Gastrocnemius medialis (tissue), 4 donors: ENCODE measurements at regions not wholly inside any gene's neighbourhood (a gene's known extent, or its start where the extent isn't known, plus 50 kb on each side); places are given as distances from the start of the nearest gene placed in this dataset.
A peak's percentile ranks its signal among the peaks of the same experiment; 100 is the strongest.

Source experiments
- ATAC-seq, 2 donors: fragments of 150-250 bp; one replicate each; pipeline ENCODE4 v1.9.1; 2016
- DNase-seq, 2 donors: peaks; one replicate each; pipeline ENCODE4 v3.0.0-alpha.2; 2019
- H3K27ac ChIP-seq, 4 donors: fragments of 200-600 bp; sonication (generic); 1 replicate in 1 of 4; 2 replicates in 3 of 4; pipeline ENCODE4 v1.5.1; 2016 to 2018; ENCODE audit warnings: mild to moderate bottlenecking in 2 of 4, moderate library complexity in 1 of 4
- H3K27me3 ChIP-seq, 3 donors: fragments of 200-600 bp; sonication (generic) in 2 of 3; 1 replicate in 1 of 3; 2 replicates in 2 of 3; pipeline versions ENCODE4 v1.5.1 to v1.6.0; 2016 to 2019; ENCODE audit warnings: mild to moderate bottlenecking in 1 of 3, moderate library complexity in 1 of 3
- H3K36me3 ChIP-seq, 2 donors: fragments of 200-600 bp; sonication (generic) in 1 of 2; one replicate each; pipeline ENCODE4 v1.5.1; 2017 to 2018
- H3K4me1 ChIP-seq, 2 donors: fragments of 200-600 bp; sonication (generic) in 1 of 2; one replicate each; pipeline ENCODE4 v1.5.1; 2016 to 2017; ENCODE audit warnings: mild to moderate bottlenecking in 2 of 2
- H3K4me3 ChIP-seq, 4 donors: fragments of 200-600 bp; sonication (generic) in 3 of 4; 1 replicate in 1 of 4; 2 replicates in 3 of 4; pipeline ENCODE4 v1.5.1; 2016 to 2019; ENCODE audit warnings: mild to moderate bottlenecking in 2 of 4
- H3K9me3 ChIP-seq, 3 donors: fragments of 200-600 bp; sonication (generic) in 2 of 3; 1 replicate in 1 of 3; 2 replicates in 2 of 3; pipeline ENCODE4 v1.5.1; 2016 to 2019
- POLR2A ChIP-seq, 2 donors: fragments of 450-650 bp; IDR thresholded peaks; one replicate each; pipeline ENCODE4 v1.6.1; 2017; ENCODE audit warnings: antibody characterized with exemption in 2 of 2, mild to moderate bottlenecking in 2 of 2, moderate library complexity in 2 of 2
- in situ Hi-C, 4 donors: fragments of 200-750 bp; cut with MboI; loops; one replicate each; pipeline versions ENCODE4 v1.15.0 to v1.8.0; 2017; ENCODE audit warnings: low sequenced_read_pairs in 4 of 4
- intact Hi-C: fragments of 100-400 bp; cut with DNase I; formaldehyde crosslinking; loops from one replicate; pipeline ENCODE4 v1.15.1; 2023; ENCODE audit warnings: low total_unique reads
- TF ChIP-seq, protein P1 (sequence below), 5 experiments: fragments of 450-650 bp in 3 of 5; fragments of 200-600 bp in 2 of 5; sonication (generic) in 2 of 5; IDR thresholded peaks in 4 of 5; conservative IDR thresholded peaks in 1 of 5; 1 replicate in 4 of 5; 2 replicates in 1 of 5; pipeline ENCODE4 v1.5.1; 2016 to 2019; ENCODE audit warnings: antibody characterized with exemption in 5 of 5, mild to moderate bottlenecking in 3 of 5, moderate library complexity in 3 of 5

DNA sequence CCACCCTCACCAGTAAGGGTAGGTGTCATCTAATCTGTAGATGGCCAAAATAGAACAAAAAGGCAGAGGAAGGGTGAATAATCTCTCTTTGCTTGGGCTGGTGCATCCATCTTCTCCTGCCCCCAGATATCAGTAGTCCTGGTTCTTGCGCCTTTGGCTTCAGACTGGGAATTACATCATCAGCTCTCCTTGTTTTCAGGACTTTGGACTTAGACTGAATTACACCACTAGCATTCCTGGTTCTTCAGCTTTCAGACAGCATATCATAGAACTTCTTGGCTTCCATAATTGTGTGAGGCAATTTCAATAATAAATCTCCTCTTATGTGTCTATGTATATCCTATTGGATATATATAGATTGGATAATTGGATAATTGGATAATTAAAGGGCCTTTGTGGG lies 403.0 kb upstream of the USP24 start:
- no peak overlapping the region for H3K27ac ChIP-seq
- H3K9me3 ChIP-seq: no peaks in the 10 kb centered on the region
- in situ Hi-C loops (no loop called here), intact Hi-C loops (no loop called here)
- H3K36me3 ChIP-seq: no peaks in the 10 kb centered on the region
- no peak for ATAC-seq
- H3K4me3 ChIP-seq: no peak overlapping the region
- DNase-seq: no peak
- H3K27me3 ChIP-seq: no peaks in the 10 kb centered on the region
- TF ChIP-seq POLR2A (IDR thresholded peaks at IDR 0.05): no peak
- TF ChIP-seq, protein P1, sequence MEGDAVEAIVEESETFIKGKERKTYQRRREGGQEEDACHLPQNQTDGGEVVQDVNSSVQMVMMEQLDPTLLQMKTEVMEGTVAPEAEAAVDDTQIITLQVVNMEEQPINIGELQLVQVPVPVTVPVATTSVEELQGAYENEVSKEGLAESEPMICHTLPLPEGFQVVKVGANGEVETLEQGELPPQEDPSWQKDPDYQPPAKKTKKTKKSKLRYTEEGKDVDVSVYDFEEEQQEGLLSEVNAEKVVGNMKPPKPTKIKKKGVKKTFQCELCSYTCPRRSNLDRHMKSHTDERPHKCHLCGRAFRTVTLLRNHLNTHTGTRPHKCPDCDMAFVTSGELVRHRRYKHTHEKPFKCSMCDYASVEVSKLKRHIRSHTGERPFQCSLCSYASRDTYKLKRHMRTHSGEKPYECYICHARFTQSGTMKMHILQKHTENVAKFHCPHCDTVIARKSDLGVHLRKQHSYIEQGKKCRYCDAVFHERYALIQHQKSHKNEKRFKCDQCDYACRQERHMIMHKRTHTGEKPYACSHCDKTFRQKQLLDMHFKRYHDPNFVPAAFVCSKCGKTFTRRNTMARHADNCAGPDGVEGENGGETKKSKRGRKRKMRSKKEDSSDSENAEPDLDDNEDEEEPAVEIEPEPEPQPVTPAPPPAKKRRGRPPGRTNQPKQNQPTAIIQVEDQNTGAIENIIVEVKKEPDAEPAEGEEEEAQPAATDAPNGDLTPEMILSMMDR (IDR thresholded peaks at IDR 0.05 in 4 of 5, conservative IDR thresholded peaks at IDR 0.05 in 1 of 5): no peak
- H3K4me1 ChIP-seq: no peaks in the 10 kb centered on the region

DNA sequence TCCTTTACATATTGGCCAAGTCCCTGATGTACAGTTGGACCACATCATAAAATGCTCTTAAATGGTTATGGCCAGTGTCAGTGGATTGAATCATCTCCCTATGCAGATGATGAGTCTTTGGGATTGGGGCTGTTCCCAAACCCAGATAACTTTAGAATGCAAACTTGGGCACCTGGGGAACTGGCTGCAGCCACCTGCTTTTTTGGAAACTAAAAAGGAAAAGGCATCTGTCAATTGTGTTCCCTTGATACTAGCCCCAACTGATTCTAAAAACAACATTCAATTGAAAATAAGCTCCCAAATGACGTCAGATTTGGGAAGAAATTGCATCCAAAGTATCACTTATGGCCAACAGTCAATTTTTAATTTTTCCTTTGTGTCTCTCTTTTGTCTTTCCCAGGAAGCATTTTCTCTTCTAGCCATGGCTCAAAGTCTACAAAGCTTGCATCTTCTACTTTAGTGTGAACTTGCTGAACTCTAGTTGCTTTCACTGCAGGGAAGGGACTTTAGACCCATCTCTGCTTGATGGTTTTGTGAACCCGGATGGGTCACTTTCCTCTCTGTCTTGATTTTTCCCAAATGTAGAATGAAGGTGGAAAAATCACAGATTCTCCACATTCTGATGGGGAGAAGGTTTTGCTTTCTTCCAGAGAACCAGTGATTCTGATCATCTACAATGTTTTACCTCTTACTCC lies 402.3 kb upstream of the USP24 start:
- Histone ChIP-seq H3K4me3 (no peak overlapping the region), H3K9me3 (no peaks in the 10 kb centered on the region), H3K27ac (no peak overlapping the region), H3K36me3 (no peaks in the 10 kb centered on the region), H3K27me3 (no peaks in the 10 kb centered on the region), H3K4me1 (no peaks in the 10 kb centered on the region)
- TF ChIP-seq, protein P1 (IDR thresholded peaks at IDR 0.05 in 4 of 5, conservative IDR thresholded peaks at IDR 0.05 in 1 of 5): no peak
- no peak for TF ChIP-seq POLR2A (IDR thresholded peaks at IDR 0.05)
- intact Hi-C loops (no loop called here), in situ Hi-C loops (no loop called here)
- DNase-seq (no peak), ATAC-seq (no peak)

DNA sequence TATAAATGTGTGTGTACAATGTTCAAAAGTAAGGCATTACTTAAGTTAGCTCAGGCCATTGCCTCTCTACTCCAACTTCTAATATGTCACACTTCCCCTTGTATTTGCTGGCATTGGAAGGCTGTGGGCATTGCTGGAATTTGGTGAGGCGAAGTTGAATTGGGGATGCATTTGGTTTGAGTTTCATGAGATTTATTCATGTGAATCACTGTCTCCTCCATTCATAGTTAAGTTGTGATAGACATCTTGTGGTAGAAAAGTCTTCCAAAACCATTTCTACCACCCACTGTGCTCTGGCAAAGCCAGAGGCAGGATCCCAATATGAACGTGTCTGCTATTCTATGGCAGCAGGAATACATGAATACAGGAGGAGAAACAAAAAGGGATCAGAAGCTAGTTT lies 397.8 kb upstream of the USP24 start:
- H3K4me3 ChIP-seq: no peak overlapping the region
- H3K9me3 ChIP-seq: peaks cover 0 to 2% (median 0%) of the 10 kb centered on the region in 3 donors
- in situ Hi-C loops: no loop called here
- ATAC-seq (no peak), DNase-seq (no peak)
- H3K27me3 ChIP-seq: no peaks in the 10 kb centered on the region
- H3K4me1 ChIP-seq: no peaks in the 10 kb centered on the region
- intact Hi-C loops: no loop called here
- no peak overlapping the region for H3K27ac ChIP-seq
- H3K36me3 ChIP-seq: no peaks in the 10 kb centered on the region
- TF ChIP-seq POLR2A (IDR thresholded peaks at IDR 0.05): no peak
- TF ChIP-seq, protein P1 (IDR thresholded peaks at IDR 0.05 in 4 of 5, conservative IDR thresholded peaks at IDR 0.05 in 1 of 5): no peak

DNA sequence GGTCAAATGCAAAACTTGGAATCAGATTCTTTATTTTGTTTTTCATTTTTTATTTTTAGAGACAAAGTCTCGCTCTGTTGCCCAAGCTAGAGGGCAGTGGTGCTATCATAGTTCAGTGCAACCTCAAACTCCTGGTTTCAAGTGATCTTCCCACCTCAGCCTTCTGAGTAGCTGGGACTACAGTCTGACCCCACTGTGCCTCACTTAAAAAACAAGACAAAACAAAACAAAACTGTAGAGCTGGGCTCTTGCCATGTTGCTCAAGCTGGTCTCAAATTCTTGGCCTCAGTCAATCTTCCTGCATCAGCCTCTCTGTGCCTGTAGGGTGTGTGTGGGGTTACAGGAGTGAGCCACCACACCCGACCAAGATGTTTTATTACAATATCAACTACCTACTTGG lies 396.0 kb upstream of the USP24 start:
- no peak for TF ChIP-seq POLR2A (IDR thresholded peaks at IDR 0.05)
- TF ChIP-seq, protein P1 (IDR thresholded peaks at IDR 0.05 in 4 of 5, conservative IDR thresholded peaks at IDR 0.05 in 1 of 5): no peak
- no peaks in the 10 kb centered on the region for H3K4me1 ChIP-seq
- intact Hi-C loops (no loop called here), in situ Hi-C loops (no loop called here)
- no peaks in the 10 kb centered on the region for H3K36me3 ChIP-seq
- ATAC-seq: peak in 1 of 2 donors; percentile 41
- no peak overlapping the region for H3K27ac ChIP-seq
- H3K4me3 ChIP-seq: no peak overlapping the region
- H3K27me3 ChIP-seq: no peaks in the 10 kb centered on the region
- no peak for DNase-seq
- H3K9me3 ChIP-seq: peaks cover 0 to 2% (median 0%) of the 10 kb centered on the region in 3 donors

DNA sequence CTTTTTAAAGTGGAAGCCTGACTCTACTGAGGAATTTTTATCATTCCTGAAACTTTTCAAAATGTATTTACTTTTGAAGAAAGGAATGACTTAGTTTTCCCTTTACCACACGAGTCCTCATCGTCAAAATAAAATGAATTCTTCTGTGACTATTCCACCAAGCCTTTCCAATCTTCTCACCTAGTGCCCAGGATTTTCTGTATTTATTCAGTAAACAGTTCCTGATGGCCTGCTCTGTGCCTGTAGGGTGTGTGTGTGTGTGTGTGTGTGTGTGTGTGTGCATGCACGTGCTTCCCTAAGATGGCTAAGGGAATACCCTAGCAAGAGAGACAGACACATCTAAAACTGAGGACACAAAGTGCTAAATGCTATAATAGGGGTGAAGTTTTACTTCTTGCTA lies 395.0 kb upstream of the USP24 start:
- no peaks in the 10 kb centered on the region for H3K4me1 ChIP-seq
- intact Hi-C loops (no loop called here), in situ Hi-C loops (no loop called here)
- TF ChIP-seq, protein P1 (IDR thresholded peaks at IDR 0.05 in 4 of 5, conservative IDR thresholded peaks at IDR 0.05 in 1 of 5): no peak
- TF ChIP-seq POLR2A (IDR thresholded peaks at IDR 0.05): no peak
- peaks cover 0 to 2% (median 0%) of the 10 kb centered on the region in 3 donors for H3K9me3 ChIP-seq
- no peak overlapping the region for H3K27ac ChIP-seq
- H3K4me3 ChIP-seq: no peak overlapping the region
- ATAC-seq (no peak), DNase-seq (no peak)
- H3K27me3 ChIP-seq: no peaks in the 10 kb centered on the region
- H3K36me3 ChIP-seq: no peaks in the 10 kb centered on the region
